ENCODE measurements at regions not wholly inside any gene's neighbourhood (a gene's known extent, or its start where the extent isn't known, plus 50 kb on each side); places are given as distances from the start of the nearest gene placed in this dataset.

- peaks cover 64% of the 10 kb centered on the region for H3K4me1 ChIP-seq
- H3K27me3 ChIP-seq: no peaks in the 10 kb centered on the region
- H3K4me2 ChIP-seq: peak overlapping the region; percentile 74
- H3K9ac ChIP-seq: no peak overlapping the region
- no peak for TF ChIP-seq Cebpa-rat (IDR thresholded peaks at IDR 0.05)
- no peaks in the 10 kb centered on the region for H4K20me1 ChIP-seq
- no peaks in the 10 kb centered on the region for H3K9me3 ChIP-seq
- no peak overlapping the region for H3K4me3 ChIP-seq
- H3K36me3 ChIP-seq: no peaks in the 10 kb centered on the region
- peak overlapping the region; percentile 78 for H3K27ac ChIP-seq
These were observed 122.9 kb upstream of the IRF2BP2 start for GRCh38 chr1:234732671-234733390.

GRCh38 chr1:234732260-234732659, 122.3 kb upstream of the IRF2BP2 start:
- TF ChIP-seq Cebpa-rat (IDR thresholded peaks at IDR 0.05): no peak
- H4K20me1 ChIP-seq: no peaks in the 10 kb centered on the region
- H3K4me3 ChIP-seq: no peak overlapping the region
- peak overlapping the region; percentile 78 for H3K27ac ChIP-seq
- H3K4me1 ChIP-seq: peaks cover 64% of the 10 kb centered on the region
- 0 out of 2 replicates have a peak overlapping the region, but pooled peaks have one; percentile 27 for H3K9ac ChIP-seq
- peak overlapping the region; percentile 74 for H3K4me2 ChIP-seq
- H3K27me3 ChIP-seq: no peaks in the 10 kb centered on the region
- no peaks in the 10 kb centered on the region for H3K36me3 ChIP-seq
- no peaks in the 10 kb centered on the region for H3K9me3 ChIP-seq

DNA sequence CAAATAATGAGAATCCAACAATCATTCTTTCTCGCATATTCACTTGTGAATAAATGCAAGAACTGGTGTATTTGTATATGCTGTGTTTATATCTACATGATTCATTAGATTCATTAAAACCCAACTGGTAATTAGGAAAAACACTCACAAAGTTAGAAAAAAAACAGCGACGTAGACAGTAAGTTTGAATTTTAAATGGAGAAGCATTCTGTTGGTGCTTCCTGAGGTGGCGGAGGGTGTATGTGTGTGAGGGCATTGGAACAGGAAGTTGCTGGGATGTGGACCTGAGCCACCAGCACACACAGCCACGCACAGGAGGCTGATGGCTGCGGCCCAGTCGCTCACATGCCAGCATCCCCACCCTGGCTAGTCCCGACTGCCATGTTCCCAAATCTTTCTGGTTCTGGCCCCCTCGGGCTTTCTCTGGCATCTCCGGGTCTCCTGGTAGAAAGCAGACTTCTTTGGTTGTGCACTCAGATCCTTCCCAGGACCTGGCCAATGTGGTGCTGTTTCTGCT, 121.6 kb upstream of the IRF2BP2 start:
- Histone ChIP-seq H3K27me3 (no peaks in the 10 kb centered on the region), H3K4me1 (peaks cover 65% of the 10 kb centered on the region), H3K9me3 (no peaks in the 10 kb centered on the region), H3K4me2 (peak overlapping the region; percentile 74), H3K27ac (peak overlapping the region; percentile 78), H3K36me3 (no peaks in the 10 kb centered on the region), H3K4me3 (no peak overlapping the region), H4K20me1 (no peaks in the 10 kb centered on the region), H3K9ac (peak overlapping the region; percentile 27; the same call in 1 of the 2 replicates)
- no peak for TF ChIP-seq Cebpa-rat (IDR thresholded peaks at IDR 0.05)

- no peaks in the 10 kb centered on the region for H3K9me3 ChIP-seq
- no peaks in the 10 kb centered on the region for H3K27me3 ChIP-seq
- no peaks in the 10 kb centered on the region for H3K36me3 ChIP-seq
- no peak overlapping the region for H3K4me3 ChIP-seq
- H4K20me1 ChIP-seq: no peaks in the 10 kb centered on the region
- H3K9ac ChIP-seq: peak overlapping the region; percentile 27; the same call in 1 of the 2 replicates
- H3K4me2 ChIP-seq: peak overlapping the region; percentile 74
- peaks cover 72% of the 10 kb centered on the region for H3K4me1 ChIP-seq
- TF ChIP-seq Cebpa-rat (IDR thresholded peaks at IDR 0.05): no peak
- peak overlapping the region; percentile 78 for H3K27ac ChIP-seq
These were observed 121.0 kb upstream of the IRF2BP2 start for GRCh38 chr1:234730770-234731568.

DNA sequence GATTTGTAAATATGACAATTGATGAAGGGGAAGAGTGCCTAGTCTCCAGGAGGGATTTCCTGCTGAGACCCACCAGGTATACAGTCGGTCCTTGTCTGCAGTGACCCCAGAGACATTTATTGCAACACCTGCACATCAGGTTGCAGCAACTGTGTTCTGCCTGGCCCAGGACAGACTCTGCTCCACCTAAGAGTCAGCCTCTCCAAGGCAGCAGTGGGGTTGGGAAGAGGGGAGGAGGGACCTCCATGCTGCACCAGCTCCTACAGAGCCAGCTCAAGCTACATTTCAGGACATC, 120.4 kb upstream of the IRF2BP2 start:
- Histone ChIP-seq H3K27ac (peak overlapping the region; percentile 78), H3K27me3 (no peaks in the 10 kb centered on the region), H3K4me1 (peaks cover 77% of the 10 kb centered on the region), H3K4me2 (peak overlapping the region; percentile 74), H3K9me3 (no peaks in the 10 kb centered on the region), H3K9ac (peak overlapping the region; percentile 27; the same call in 1 of the 2 replicates), H3K4me3 (no peak overlapping the region), H4K20me1 (no peaks in the 10 kb centered on the region), H3K36me3 (no peaks in the 10 kb centered on the region)
- TF ChIP-seq Cebpa-rat (IDR thresholded peaks at IDR 0.05): no peak

GRCh38 chr1:234729561-234730474, 119.8 kb upstream of the IRF2BP2 start:
- no peaks in the 10 kb centered on the region for H3K27me3 ChIP-seq
- peak overlapping the region; percentile 96 for H3K27ac ChIP-seq
- H3K9me3 ChIP-seq: no peaks in the 10 kb centered on the region
- TF ChIP-seq Cebpa-rat (IDR thresholded peaks at IDR 0.05): no peak
- no peaks in the 10 kb centered on the region for H4K20me1 ChIP-seq
- peak overlapping the region; percentile 74 for H3K4me2 ChIP-seq
- H3K4me1 ChIP-seq: peaks cover 83% of the 10 kb centered on the region
- no peaks in the 10 kb centered on the region for H3K36me3 ChIP-seq
- no peak overlapping the region for H3K9ac ChIP-seq
- H3K4me3 ChIP-seq: no peak overlapping the region

DNA sequence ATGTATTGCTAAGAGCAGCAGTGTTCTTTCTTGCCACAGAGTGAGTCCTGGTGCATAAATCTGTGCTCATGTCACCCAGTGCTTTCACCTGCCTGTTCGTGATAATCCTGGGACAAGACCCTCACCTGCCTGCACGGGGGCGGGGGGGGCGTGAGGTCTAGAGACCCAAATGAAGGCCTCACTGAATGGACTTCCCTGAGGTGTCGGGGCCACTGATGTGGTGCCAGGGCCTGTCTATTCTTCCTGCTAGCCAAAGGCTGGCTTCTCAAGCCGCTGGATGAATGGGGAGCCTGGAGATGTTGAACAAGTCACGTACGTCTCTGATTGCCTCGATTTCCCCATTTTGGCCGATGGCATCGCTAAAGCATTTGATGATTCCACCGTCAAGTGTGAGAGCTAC, 118.8 kb upstream of the IRF2BP2 start:
- no peaks in the 10 kb centered on the region for H3K9me3 ChIP-seq
- H3K27ac ChIP-seq: peak overlapping the region; percentile 96
- H3K36me3 ChIP-seq: no peaks in the 10 kb centered on the region
- no peak for TF ChIP-seq Cebpa-rat (IDR thresholded peaks at IDR 0.05)
- H3K4me1 ChIP-seq: peaks cover 88% of the 10 kb centered on the region
- H4K20me1 ChIP-seq: no peaks in the 10 kb centered on the region
- no peaks in the 10 kb centered on the region for H3K27me3 ChIP-seq
- H3K9ac ChIP-seq: no peak overlapping the region
- H3K4me2 ChIP-seq: peak overlapping the region; percentile 74
- H3K4me3 ChIP-seq: no peak overlapping the region

DNA sequence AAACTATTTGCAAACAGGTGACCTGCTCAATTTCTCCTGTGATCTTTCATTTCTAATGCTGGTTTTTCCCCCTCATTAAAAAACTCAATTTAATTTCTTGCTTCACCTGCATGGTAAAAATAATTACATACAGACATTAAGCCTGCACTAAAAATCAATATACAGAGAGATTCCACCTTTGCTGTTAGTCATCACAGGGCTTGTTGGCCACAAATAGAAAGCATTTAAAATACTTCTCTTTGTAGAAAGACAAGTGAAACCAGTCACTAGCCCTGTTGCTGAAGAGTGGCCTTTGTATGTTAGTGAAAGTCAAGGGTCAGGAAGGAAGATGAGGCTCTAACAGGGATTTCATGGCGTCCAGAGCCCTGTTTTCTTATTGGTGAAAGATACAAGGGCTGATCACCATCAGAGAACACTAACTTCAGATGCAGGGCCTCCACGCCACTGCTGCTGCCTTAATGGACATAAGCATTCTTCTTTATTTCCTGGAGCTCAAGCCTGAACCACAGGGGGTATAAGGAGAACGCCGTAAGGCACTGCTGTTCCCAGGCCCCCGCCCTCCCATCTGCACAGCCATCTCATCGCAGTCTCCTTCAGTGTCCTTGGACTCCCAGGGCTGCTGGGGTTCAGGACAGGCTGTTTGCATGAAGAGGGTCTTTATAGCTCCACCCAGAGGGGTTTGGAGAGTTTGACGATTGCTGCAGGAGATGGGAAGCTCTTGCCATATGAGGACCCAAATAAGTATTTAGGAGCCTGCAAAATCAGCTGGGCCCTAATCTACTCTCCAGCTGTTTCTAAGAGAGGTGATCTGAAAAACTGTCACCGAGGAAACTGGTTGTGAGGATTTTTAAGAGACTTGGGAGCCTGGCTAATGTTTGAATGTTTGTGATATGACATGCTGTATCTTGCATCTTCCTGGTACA, 117.3 kb upstream of the IRF2BP2 start:
- H4K20me1 ChIP-seq: no peaks in the 10 kb centered on the region
- H3K27me3 ChIP-seq: no peaks in the 10 kb centered on the region
- H3K9ac ChIP-seq: peak overlapping the region; percentile 86
- H3K36me3 ChIP-seq: no peaks in the 10 kb centered on the region
- peaks cover 92% of the 10 kb centered on the region for H3K4me1 ChIP-seq
- TF ChIP-seq Cebpa-rat (IDR thresholded peaks at IDR 0.05): no peak
- peak overlapping the region; percentile 96 for H3K27ac ChIP-seq
- H3K9me3 ChIP-seq: no peaks in the 10 kb centered on the region
- peak overlapping the region; percentile 91 for H3K4me2 ChIP-seq
- peak overlapping the region; percentile 29 for H3K4me3 ChIP-seq
